Astrocyte (in vitro differentiated cells and primary cell): ENCODE measurements at regions not wholly inside any gene's neighbourhood (a gene's known extent, or its start where the extent isn't known, plus 50 kb on each side); places are given as distances from the start of the nearest gene placed in this dataset.

Experiments used
- DNase-seq: peaks from one replicate; pipeline ENCODE4 v3.0.0-alpha.2; 2010; ENCODE audit warnings: low read depth
- FAIRE-seq: peaks from 2 replicates; lab custom pipeline; 2011; peaks lifted over from hg19 to GRCh38; lab: Jason Lieb, UNC
- H2AFZ ChIP-seq: 2 replicates; pipeline ENCODE4 v1.6.0; 2012; ENCODE audit warnings: low read depth, low read length, inconsistent platforms
- H3K27ac ChIP-seq: 2 replicates; pipeline ENCODE4 v1.5.1; 2011; ENCODE audit warnings: low read depth, low read length, inconsistent platforms
- H3K27me3 ChIP-seq: 2 replicates; pipeline ENCODE4 v1.6.0; 2011; ENCODE audit warnings: low read length, inconsistent platforms; ENCODE audit not compliant: insufficient read depth
- H3K36me3 ChIP-seq: 2 replicates; pipeline ENCODE4 v1.5.1; 2011; ENCODE audit warnings: low read length, inconsistent platforms; ENCODE audit not compliant: insufficient read depth
- H3K4me1 ChIP-seq: 2 replicates; pipeline ENCODE4 v1.5.1; 2011; ENCODE audit warnings: low read length, inconsistent platforms; ENCODE audit not compliant: insufficient read depth
- H3K4me2 ChIP-seq: 2 replicates; pipeline ENCODE4 v1.6.0; 2012; ENCODE audit warnings: low read length, inconsistent platforms
- H3K4me3 ChIP-seq: 2 replicates; pipeline ENCODE4 v1.5.1; 2011; ENCODE audit warnings: low read depth, mild to moderate bottlenecking, low read length, inconsistent platforms; ENCODE audit not compliant: insufficient read depth
- H3K79me2 ChIP-seq: 2 replicates; pipeline ENCODE4 v1.6.0; 2012; ENCODE audit warnings: mild to moderate bottlenecking, low read length, inconsistent platforms; ENCODE audit not compliant: insufficient read depth
- H3K9ac ChIP-seq: 2 replicates; pipeline ENCODE4 v1.6.0; 2012; ENCODE audit warnings: mild to moderate bottlenecking, low read length, inconsistent platforms
- H3K9me3 ChIP-seq: 2 replicates; pipeline ENCODE4 v1.5.1; 2012; ENCODE audit warnings: low read depth, mild to moderate bottlenecking, low read length, inconsistent platforms; ENCODE audit not compliant: insufficient read depth
- H4K20me1 ChIP-seq: 2 replicates; pipeline ENCODE4 v1.6.0; 2012; ENCODE audit warnings: low read length, inconsistent platforms; ENCODE audit not compliant: insufficient read depth
- H3K27ac Mint-ChIP-seq: one replicate; pipeline ENCODE4 v1.8.0; 2021; ENCODE audit warnings: mild to moderate bottlenecking, mixed read lengths; ENCODE audit not compliant: unreplicated experiment
- H3K27me3 Mint-ChIP-seq: one replicate; pipeline ENCODE4 v1.8.0; 2021; ENCODE audit warnings: low read depth, mixed read lengths; ENCODE audit not compliant: unreplicated experiment
- H3K36me3 Mint-ChIP-seq: one replicate; pipeline ENCODE4 v1.8.0; 2021; ENCODE audit warnings: low read depth, mixed read lengths; ENCODE audit not compliant: unreplicated experiment
- H3K4me1 Mint-ChIP-seq: one replicate; pipeline ENCODE4 v1.8.0; 2021; ENCODE audit warnings: low read depth, mixed read lengths; ENCODE audit not compliant: unreplicated experiment
- H3K4me3 Mint-ChIP-seq: one replicate; pipeline ENCODE4 v1.8.0; 2021; ENCODE audit warnings: mild to moderate bottlenecking, moderate library complexity, mixed read lengths; ENCODE audit not compliant: unreplicated experiment
- H3K9me3 Mint-ChIP-seq: one replicate; pipeline ENCODE4 v1.8.0; 2021; ENCODE audit warnings: mild to moderate bottlenecking, mixed read lengths; ENCODE audit not compliant: unreplicated experiment
- EZH2 ChIP-seq: IDR thresholded peaks from 2 replicates; pipeline ENCODE4 v1.6.1; 2012; ENCODE audit warnings: mild to moderate bottlenecking, low read length, inconsistent platforms; ENCODE audit not compliant: insufficient read depth
- TF ChIP-seq, protein P1 (sequence below): IDR thresholded peaks from 2 replicates; pipeline ENCODE4 v1.5.1; 2011; ENCODE audit warnings: low read depth, mild to moderate bottlenecking, inconsistent platforms, low read length, moderate library complexity; ENCODE audit not compliant: insufficient read depth

GRCh38 chr9:82062245-82062644 is 73.7 kb downstream of the SPATA31D1 start:
- no peak overlapping the region for H2AFZ ChIP-seq
- no peaks in the 10 kb centered on the region for H3K27me3 ChIP-seq
- no peaks in the 10 kb centered on the region for H3K36me3 ChIP-seq
- no peak overlapping the region for H3K27ac ChIP-seq
- no peaks in the 10 kb centered on the region for H3K9me3 ChIP-seq
- H4K20me1 ChIP-seq, result no peaks in the 10 kb centered on the region
- H3K4me1 ChIP-seq, result no peaks in the 10 kb centered on the region
- Mint-ChIP-seq H3K4me3 (no peak overlapping the region), H3K27me3 (peaks cover 11% of the 10 kb centered on the region), H3K27ac (no peak overlapping the region), H3K36me3 (peaks cover 4% of the 10 kb centered on the region), H3K4me1 (peaks cover under 1% of the 10 kb centered on the region), H3K9me3 (peaks cover 6% of the 10 kb centered on the region)
- TF ChIP-seq, protein P1, sequence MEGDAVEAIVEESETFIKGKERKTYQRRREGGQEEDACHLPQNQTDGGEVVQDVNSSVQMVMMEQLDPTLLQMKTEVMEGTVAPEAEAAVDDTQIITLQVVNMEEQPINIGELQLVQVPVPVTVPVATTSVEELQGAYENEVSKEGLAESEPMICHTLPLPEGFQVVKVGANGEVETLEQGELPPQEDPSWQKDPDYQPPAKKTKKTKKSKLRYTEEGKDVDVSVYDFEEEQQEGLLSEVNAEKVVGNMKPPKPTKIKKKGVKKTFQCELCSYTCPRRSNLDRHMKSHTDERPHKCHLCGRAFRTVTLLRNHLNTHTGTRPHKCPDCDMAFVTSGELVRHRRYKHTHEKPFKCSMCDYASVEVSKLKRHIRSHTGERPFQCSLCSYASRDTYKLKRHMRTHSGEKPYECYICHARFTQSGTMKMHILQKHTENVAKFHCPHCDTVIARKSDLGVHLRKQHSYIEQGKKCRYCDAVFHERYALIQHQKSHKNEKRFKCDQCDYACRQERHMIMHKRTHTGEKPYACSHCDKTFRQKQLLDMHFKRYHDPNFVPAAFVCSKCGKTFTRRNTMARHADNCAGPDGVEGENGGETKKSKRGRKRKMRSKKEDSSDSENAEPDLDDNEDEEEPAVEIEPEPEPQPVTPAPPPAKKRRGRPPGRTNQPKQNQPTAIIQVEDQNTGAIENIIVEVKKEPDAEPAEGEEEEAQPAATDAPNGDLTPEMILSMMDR, result no peak
- TF ChIP-seq EZH2, result no peak
- no peak overlapping the region for H3K4me3 ChIP-seq
- H3K9ac ChIP-seq, result no peak overlapping the region
- FAIRE-seq, result no peak
- no peak overlapping the region for H3K4me2 ChIP-seq
- no peak for DNase-seq
- no peaks in the 10 kb centered on the region for H3K79me2 ChIP-seq

GRCh38 chr9:82073551-82074543 is 85.3 kb downstream of the SPATA31D1 start:
- FAIRE-seq, result no peak
- no peak for DNase-seq
- no peaks in the 10 kb centered on the region for H3K36me3 ChIP-seq

More at GRCh38 chr9:82073551-82074543, 85.3 kb downstream of the SPATA31D1 start:
- Histone ChIP-seq H3K79me2 (no peaks in the 10 kb centered on the region), H4K20me1 (no peaks in the 10 kb centered on the region), H3K4me2 (no peak overlapping the region), H3K9ac (no peak overlapping the region), H3K27me3 (no peaks in the 10 kb centered on the region), H2AFZ (no peak overlapping the region), H3K27ac (no peak overlapping the region), H3K4me3 (no peak overlapping the region), H3K9me3 (no peaks in the 10 kb centered on the region), H3K4me1 (no peaks in the 10 kb centered on the region)
- H3K27ac Mint-ChIP-seq, result no peak overlapping the region
- H3K4me3 Mint-ChIP-seq, result no peak overlapping the region
- no peaks in the 10 kb centered on the region for H3K4me1 Mint-ChIP-seq
- no peaks in the 10 kb centered on the region for H3K36me3 Mint-ChIP-seq
- TF ChIP-seq, protein P1, result no peak
- no peak for TF ChIP-seq EZH2
- no peaks in the 10 kb centered on the region for H3K9me3 Mint-ChIP-seq
- H3K27me3 Mint-ChIP-seq, result peaks cover 6% of the 10 kb centered on the region
